DMS79 treated with DMSO at 0.1 percent for 48 hours (cell line): ENCODE measurements at regions not wholly inside any gene's neighbourhood (a gene's known extent, or its start where the extent isn't known, plus 50 kb on each side); places are given as distances from the start of the nearest gene placed in this dataset.

Experiments used
- DNase-seq: peaks from one replicate; lab custom pipeline; 2025; lab: John Stamatoyannopoulos, UW

DNA sequence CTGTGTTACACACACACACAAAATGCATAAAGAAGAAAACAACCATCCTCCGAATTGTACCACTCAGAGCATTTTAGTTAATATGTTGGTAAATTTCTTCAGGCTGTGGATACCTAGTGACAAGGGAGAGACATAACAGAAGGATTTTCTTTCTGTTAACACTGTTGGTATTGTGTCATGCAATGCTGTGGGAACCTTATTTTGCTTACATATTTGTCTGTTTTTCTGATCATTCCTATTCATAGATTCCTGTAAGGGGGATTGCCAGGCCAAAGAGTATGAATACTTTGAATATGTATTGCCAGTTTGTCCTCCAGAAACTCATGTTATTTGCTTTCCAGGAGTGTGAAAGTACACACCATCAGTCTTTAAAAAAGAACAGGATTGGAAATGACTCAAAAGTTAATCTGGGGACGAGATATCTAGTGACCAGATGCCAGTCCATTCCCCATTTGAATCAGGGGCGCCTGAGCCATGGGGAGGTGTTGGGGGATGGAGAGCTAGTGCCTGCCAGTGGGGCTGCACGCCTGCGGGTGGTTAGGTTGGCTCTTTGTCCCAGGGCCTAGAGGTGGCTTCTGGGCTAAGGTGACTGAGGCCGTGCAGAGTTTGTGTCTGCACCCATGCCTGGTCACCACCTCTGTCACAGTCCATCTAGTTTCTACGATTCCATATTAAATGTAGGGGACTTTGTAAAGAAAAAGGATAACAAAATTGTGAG, 142.0 kb downstream of the PTPN20 start:
- DNase-seq = no peak

- DNase-seq = no peak
These were observed 143.7 kb downstream of the PTPN20 start for GRCh38 chr10:47054974-47055373.

DNA sequence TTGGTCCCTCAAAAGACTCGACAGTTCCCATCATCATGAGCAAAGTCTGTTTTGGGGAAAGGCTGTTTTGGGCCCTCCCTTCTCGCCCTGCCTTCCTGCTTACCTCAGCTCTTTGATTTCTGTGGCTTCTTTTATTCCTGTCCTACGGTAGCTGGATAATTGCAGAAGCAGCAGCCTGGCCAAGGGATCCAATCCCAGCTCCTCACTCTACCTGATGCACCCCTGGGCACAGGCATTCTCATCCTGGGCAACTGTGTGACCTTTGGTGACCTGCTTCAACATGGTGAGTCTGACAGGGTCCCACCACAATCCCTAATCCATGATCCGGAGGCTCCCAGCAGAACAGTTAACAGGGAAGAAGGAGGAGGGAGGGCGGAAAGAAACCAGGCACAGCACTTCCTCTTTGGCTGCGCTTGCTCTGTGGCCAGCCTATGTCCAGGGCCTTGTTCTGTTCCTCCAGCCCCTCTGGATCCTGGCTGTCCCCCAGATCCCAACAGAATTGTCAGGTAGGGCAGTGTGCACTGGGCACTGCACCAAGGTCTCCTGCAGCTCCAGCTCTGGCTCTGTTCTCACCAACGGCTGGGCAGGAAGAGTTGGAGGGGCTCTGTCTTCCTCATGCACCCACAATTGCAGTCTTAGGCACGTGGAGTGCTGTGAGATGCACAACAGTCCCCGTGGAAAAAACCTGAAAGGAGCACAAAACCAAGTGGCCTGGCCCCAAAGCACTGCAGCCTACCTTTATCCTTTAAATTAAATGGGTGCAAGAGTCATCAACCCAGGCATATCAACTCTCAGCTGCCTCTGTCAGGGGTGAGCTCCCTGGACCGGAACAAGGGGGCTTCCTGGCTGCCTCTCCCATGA, 144.4 kb downstream of the PTPN20 start:
- no peak for DNase-seq

- no peak for DNase-seq
These were observed 145.0 kb downstream of the PTPN20 start for GRCh38 chr10:47056247-47056510.

- no peak for DNase-seq
These were observed 146.2 kb downstream of the PTPN20 start for GRCh38 chr10:47057471-47057870.

GRCh38 chr10:47058032-47058702, 146.9 kb downstream of the PTPN20 start:
- no peak for DNase-seq

GRCh38 chr10:47058961-47059391, 147.7 kb downstream of the PTPN20 start:
- no peak for DNase-seq

GRCh38 chr10:47059606-47060311, 148.5 kb downstream of the PTPN20 start:
- no peak for DNase-seq

GRCh38 chr10:47060356-47060755, 149.1 kb downstream of the PTPN20 start:
- no peak for DNase-seq

DNA sequence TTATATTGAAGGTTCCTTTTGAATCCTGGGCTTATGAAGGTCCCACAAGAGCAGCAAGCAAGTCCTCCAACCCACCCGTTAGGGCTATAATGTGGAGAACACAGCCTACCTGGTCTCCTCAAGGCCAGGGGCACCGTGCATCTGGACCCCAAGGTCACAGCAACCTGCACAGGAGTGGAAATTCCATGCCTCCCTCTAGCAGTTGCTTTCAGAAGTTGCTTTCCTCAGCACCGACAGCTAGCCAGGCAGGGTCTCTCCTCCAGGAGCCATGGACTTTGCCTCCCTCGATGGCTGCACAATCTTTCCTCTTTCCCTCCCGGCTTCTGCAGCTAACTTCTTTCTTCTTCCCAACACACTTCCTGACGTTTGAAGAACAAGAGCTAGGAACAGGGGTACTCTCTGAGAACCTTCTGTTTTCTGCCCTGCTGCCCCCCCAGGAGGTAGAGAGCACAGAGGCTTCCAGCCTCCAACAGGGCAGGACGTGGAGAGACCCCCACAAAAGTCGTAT, 149.8 kb downstream of the PTPN20 start:
- DNase-seq = no peak

DNA sequence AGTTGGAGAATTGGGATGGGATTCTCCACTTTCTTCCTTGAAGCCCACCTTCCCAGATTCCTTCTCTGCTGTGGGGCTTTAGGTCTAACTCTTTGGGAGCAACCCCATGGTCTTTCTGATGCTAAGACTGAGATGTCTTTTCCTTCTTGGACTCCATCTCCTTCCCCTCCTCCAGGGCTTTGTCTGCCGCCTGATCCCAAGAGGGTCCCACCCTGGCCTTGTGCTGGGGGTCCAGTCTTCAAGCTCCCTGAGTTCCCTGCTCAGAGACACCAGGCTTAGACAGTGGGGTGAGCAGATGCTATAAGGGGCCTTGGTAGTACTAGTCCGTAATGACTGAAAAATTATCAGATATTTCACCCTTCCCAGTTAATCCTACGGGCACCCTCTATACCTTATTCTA, 150.5 kb downstream of the PTPN20 start:
- no peak for DNase-seq

DNA sequence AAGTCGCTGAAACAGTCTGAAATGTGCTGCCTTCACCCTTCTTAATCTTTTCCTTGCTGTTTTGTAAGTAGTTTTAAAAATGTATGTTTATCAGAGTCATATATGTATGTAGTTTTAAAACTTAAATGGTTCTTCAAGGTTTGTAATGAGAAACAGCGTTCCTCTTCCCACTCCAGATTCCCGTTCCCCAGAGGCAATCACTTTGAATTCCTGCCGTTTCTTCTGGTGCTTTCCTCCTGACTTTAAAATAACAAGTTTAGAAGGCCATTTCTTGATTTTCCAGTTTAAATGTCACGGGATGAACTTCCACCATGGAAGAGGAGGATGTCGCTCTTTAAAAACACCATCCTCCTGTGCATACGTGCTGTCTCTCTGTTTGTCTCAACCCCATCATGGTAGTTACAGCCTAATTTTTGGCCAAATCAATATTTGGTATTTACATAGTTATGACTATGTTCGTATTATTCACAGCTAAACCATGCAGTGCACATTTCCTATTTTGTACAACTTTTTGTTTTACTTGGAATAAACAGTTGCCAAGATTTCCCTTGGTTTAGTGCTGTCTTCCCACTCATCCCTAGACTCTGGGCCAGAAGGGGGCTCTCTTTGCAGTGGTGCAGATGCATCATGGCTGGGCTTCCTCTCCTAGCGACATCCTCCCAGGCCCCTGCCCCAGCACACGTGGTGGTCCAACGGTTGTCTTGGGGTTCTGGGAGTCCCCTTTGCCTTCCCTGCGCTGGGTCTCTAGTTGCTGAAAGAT, 151.4 kb downstream of the PTPN20 start:
- DNase-seq = no peak

DNA sequence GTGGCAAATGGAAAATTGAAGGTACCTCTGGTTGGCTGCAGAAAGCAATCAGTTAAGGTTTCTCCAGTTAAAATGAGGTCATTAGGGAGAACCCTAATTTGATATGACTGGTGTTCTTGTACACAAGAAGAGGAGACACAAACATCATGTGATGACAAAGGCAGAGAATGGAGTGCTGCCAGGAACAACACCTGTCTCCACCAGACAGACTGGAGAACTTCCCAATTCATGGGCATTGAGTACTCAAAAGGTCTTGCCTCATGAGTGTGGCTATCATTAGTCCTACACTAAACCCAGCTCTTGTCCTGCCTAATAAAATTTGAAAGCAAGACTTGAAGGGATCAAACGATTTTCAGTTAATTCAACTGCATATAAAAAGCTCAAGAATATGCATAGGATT, 152.6 kb downstream of the PTPN20 start:
- peak; percentile 74 for DNase-seq

- no peak for DNase-seq
These were observed 154.7 kb downstream of the PTPN20 start for GRCh38 chr10:47065903-47066302.

DNA sequence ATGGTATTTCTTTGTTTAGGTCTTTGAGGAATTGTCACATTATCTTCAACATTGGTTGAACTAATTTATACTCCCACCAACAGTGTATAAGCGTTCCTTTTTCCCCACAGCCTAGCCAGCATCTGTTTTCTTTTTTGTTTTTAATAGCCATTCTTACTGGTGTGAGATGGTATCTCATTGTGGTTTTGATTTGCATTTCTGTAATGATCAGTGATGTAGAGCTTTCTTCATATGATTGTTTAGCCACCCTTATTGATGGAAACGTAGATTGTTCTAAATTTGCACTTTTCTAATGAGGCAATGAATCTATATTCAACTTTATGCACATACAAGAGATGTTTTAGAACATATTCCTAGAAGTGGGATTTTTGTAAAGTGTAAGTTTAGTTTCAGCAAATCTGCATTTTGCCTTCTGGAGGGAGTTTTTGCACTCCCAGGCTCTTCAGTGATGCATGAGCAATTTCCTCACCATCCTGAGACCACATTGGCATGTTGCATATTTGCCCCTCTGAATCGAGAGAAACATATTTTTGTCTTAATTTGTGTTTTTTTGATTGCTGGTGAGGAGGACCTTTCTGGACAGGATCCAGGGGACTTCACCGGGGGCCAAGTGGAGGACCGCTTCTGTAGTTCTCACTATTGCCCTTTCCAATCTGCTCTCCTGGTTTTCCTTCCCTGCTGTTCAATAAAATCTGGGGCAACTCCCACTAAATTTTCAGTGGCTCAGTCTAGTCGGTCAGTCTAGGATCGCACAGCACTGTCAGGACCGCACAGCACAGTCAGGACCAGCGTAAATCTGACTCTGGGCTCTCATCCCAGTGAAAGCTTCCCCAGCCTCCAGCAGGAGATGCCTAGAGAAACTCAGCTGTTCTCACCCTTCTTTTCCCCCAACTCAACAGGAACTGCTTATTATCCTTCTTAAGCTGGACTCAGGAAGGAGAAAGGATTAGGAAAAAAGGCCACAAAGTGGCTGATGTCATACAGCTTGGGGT, 157.0 kb downstream of the PTPN20 start:
- DNase-seq = no peak

DNA sequence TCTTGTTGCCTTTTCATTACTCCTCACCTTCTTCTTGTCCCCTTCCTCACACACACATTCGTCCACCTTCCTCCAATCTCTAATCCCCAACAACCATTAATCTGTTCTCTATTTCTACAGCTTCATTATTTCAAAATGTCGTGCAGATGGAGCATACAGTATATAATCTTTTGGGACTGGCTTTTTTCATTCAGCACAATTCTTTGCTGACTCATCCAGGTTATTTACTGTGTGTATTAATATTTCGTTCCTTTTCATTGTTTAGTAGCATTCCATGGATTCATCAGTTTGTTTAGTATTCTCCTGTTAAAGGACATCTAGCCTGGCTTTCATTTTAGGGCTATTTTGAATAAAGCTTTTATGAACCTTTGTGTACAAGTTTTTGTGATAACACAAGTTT, 159.3 kb downstream of the PTPN20 start:
- no peak for DNase-seq

GRCh38 chr10:47071891-47072290, 160.7 kb downstream of the PTPN20 start:
- DNase-seq = no peak

GRCh38 chr10:47073967-47074366, 162.7 kb downstream of the PTPN20 start:
- no peak for DNase-seq

DNA sequence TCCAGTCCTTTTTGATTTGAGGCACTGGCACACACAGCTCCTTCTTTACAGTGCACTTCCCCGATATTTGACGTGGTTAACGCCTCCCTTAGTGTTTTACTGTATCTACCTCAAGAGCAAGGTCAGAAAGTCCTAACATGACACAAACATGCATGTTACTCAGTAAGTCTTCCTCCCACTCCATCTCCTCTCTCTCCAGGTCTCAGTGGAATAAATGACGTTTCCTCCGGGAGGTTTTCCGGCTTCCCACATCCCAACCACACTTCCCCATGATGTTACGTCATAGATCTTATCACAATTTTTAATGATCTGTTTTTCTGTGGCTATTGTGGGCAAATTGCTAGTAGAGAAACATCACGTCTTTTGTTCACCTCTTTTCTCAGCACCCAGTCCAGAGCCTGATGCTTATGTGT, 165.7 kb downstream of the PTPN20 start:
- no peak for DNase-seq

GRCh38 chr10:47077386-47077785, 166.2 kb downstream of the PTPN20 start:
- DNase-seq = no peak
